Fibroblast of the aortic adventitia (primary cell): ENCODE measurements at regions not wholly inside any gene's neighbourhood (a gene's known extent, or its start where the extent isn't known, plus 50 kb on each side); places are given as distances from the start of the nearest gene placed in this dataset.

ENCODE experiments used
- DNase-seq: peaks from one replicate; pipeline ENCODE4 v3.0.0-alpha.2; 2010; ENCODE audit warnings: low read depth
- H3K4me3 ChIP-seq: 2 replicates; pipeline ENCODE4 v1.5.1; 2011; ENCODE audit warnings: low read depth, mild to moderate bottlenecking, control low read depth, low read length, moderate library complexity
- CTCF ChIP-seq: IDR thresholded peaks from 2 replicates; pipeline ENCODE4 v1.5.1; 2011; ENCODE audit warnings: mild to moderate bottlenecking, low read length, control low read depth, inconsistent platforms; ENCODE audit not compliant: insufficient read depth

- H3K4me3 ChIP-seq: no peak overlapping the region
- TF ChIP-seq CTCF: no peak
- DNase-seq: peak; percentile 99
Measured at GRCh38 chr11:109033627-109034338, 368.9 kb downstream of the DDX10 start.

DNA sequence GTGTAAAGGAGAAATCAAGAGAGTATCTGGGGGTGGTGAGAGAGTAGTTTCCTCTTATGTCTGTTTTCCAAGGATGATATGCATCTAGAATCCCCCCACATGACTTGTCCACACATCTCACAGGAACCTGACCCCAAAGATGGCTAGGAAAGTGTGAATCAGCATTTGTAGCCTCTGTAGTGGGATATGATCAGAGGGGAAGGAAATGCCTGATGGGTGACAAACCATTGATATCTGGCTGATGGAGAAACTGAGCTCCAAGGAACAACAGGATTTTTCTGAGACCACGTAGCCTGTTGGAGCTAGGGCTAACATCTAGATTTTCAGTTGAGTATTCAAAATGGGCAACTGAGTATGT, 369.4 kb downstream of the DDX10 start:
- H3K4me3 ChIP-seq: no peak overlapping the region
- no peak for TF ChIP-seq CTCF
- peak; percentile 67 for DNase-seq

- no peak overlapping the region for H3K4me3 ChIP-seq
- TF ChIP-seq CTCF: no peak
- no peak for DNase-seq
Measured at GRCh38 chr11:109035284-109035683, 370.4 kb downstream of the DDX10 start.

DNA sequence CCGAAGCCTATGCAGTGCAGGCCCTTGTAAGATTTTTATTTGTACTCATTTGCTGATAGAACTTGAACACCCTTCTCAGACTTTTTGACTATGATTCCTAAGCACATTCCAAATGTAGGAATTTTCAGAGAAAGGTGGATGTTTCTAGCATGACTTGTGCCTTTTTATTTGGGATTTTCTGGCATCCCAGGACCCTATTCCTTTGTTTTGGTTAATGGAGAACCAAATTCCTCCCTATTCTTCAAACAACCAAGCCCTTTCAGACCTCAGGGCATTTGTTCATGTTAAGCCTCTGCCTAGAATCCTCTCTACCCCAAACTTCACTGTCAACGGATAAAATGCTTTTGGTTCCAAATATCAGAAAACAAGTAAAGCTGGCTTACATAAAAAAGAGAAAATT, 371.1 kb downstream of the DDX10 start:
- peak; percentile 36 for DNase-seq
- no peak overlapping the region for H3K4me3 ChIP-seq
- no peak for TF ChIP-seq CTCF

DNA sequence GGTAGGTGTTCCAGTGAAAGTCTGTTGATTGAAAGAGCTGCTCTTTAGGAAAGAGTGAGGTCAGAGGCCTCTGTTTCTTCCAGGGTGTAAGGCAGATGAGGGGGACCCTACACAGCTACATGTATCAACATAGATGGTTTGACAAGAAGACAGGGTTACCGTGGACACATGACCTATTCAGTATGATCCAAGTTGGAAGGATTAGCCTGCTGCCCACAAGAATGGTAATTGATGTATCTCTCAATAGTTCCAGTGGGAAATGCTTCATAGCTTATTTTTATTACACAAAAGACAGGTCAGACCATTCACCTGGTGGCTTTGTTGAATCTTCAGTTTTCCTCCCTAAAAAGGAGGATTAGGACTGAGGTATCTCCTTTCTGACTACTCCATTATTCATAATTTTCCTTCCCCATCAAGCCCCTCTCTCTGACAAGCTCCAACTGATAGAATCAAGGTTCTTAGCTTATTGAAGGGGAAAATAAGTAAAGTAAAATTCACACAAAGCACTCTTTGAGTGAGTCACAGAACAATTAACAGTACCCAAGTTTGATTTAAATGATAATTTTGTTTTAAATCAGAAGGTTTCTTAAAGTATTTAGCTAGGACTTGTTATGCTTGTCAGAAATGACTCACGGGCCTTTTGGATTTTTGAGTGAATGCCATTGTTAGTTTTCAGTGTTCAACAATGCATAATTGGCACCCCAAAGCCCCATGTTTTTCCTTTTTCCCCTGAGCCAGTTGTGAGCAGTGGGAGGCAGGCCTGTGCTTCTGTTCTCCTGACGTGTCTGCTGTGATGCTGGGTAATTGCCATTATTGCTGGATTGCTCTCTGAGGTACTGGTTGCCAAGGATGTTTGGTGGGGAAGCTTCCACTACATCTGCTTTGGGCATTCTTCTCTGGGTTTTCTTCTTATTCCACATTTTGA, 373.2 kb downstream of the DDX10 start:
- H3K4me3 ChIP-seq: no peak overlapping the region
- DNase-seq: peak; percentile 97
- peak; percentile 15 for TF ChIP-seq CTCF

GRCh38 chr11:109039611-109040010, 374.7 kb downstream of the DDX10 start:
- TF ChIP-seq CTCF: no peak
- DNase-seq: peak; percentile 23
- no peak overlapping the region for H3K4me3 ChIP-seq
